ENCODE measurements at regions not wholly inside any gene's neighbourhood (a gene's known extent, or its start where the extent isn't known, plus 50 kb on each side); places are given as distances from the start of the nearest gene placed in this dataset.
A peak's percentile ranks its signal among the peaks of the same experiment; 100 is the strongest.

- Histone ChIP-seq H3K4me3 (ENCODE audit: severe bottlenecking) (no peak overlapping the region), H3K27me3 (ENCODE audit: insufficient read depth, poor library complexity, severe bottlenecking) (no peaks in the 10 kb centered on the region), H3K9me3 (ENCODE audit: severe bottlenecking) (no peaks in the 10 kb centered on the region), H3K4me1 (ENCODE audit: insufficient read depth, poor library complexity, severe bottlenecking) (no peaks in the 10 kb centered on the region), H3K27ac (ENCODE audit: poor library complexity, severe bottlenecking) (no peak overlapping the region), H3K36me3 (ENCODE audit: low read depth) (no peaks in the 10 kb centered on the region)
- TF ChIP-seq, protein P1, sequence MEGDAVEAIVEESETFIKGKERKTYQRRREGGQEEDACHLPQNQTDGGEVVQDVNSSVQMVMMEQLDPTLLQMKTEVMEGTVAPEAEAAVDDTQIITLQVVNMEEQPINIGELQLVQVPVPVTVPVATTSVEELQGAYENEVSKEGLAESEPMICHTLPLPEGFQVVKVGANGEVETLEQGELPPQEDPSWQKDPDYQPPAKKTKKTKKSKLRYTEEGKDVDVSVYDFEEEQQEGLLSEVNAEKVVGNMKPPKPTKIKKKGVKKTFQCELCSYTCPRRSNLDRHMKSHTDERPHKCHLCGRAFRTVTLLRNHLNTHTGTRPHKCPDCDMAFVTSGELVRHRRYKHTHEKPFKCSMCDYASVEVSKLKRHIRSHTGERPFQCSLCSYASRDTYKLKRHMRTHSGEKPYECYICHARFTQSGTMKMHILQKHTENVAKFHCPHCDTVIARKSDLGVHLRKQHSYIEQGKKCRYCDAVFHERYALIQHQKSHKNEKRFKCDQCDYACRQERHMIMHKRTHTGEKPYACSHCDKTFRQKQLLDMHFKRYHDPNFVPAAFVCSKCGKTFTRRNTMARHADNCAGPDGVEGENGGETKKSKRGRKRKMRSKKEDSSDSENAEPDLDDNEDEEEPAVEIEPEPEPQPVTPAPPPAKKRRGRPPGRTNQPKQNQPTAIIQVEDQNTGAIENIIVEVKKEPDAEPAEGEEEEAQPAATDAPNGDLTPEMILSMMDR (IDR thresholded peaks at IDR 0.05; ENCODE audit: poor library complexity, severe bottlenecking): no peak
- ATAC-seq (ENCODE audit: low read depth) (no peak), DNase-seq (ENCODE audit: low spot score) (no peak)
These were observed 976.7 kb downstream of the MCTP2 start for GRCh38 chr15:95208071-95208470.

DNA sequence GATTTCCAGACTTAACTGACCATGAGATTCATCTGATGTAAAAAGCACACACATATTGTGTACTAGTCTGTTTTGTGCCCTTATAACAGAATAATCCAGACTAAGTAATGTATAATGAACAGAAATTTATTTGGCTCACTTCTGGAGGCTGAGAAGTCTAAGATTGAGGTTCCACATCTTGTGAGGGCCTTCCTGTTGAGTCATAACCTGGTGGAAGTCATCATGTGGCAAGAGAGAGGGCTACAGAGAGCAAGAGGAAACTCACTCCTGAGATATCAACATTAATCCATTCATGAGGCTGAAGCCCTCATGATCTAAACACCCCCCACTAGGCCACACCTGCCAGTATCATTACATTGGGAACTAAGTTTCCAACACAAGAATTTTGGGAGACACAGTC lies 977.6 kb downstream of the MCTP2 start:
- no peaks in the 10 kb centered on the region for H3K4me1 ChIP-seq (ENCODE audit: insufficient read depth, poor library complexity, severe bottlenecking)
- no peaks in the 10 kb centered on the region for H3K27me3 ChIP-seq (ENCODE audit: insufficient read depth, poor library complexity, severe bottlenecking)
- H3K27ac ChIP-seq (ENCODE audit: poor library complexity, severe bottlenecking): no peak overlapping the region
- TF ChIP-seq, protein P1 (IDR thresholded peaks at IDR 0.05; ENCODE audit: poor library complexity, severe bottlenecking): no peak
- DNase-seq (ENCODE audit: low spot score) (no peak), ATAC-seq (ENCODE audit: low read depth) (no peak)
- no peaks in the 10 kb centered on the region for H3K36me3 ChIP-seq (ENCODE audit: low read depth)
- no peaks in the 10 kb centered on the region for H3K9me3 ChIP-seq (ENCODE audit: severe bottlenecking)
- H3K4me3 ChIP-seq (ENCODE audit: severe bottlenecking): no peak overlapping the region

- TF ChIP-seq, protein P1 (IDR thresholded peaks at IDR 0.05; ENCODE audit: poor library complexity, severe bottlenecking): no peak
These were observed 979.1 kb downstream of the MCTP2 start for GRCh38 chr15:95210436-95210981.

GRCh38 chr15:95215017-95215416 lies 983.7 kb downstream of the MCTP2 start:
- H3K27ac ChIP-seq (ENCODE audit: poor library complexity, severe bottlenecking): no peak overlapping the region
- no peaks in the 10 kb centered on the region for H3K4me1 ChIP-seq (ENCODE audit: insufficient read depth, poor library complexity, severe bottlenecking)
- TF ChIP-seq, protein P1 (IDR thresholded peaks at IDR 0.05; ENCODE audit: poor library complexity, severe bottlenecking): no peak
- H3K4me3 ChIP-seq (ENCODE audit: severe bottlenecking): no peak overlapping the region
- no peaks in the 10 kb centered on the region for H3K36me3 ChIP-seq (ENCODE audit: low read depth)
- ATAC-seq (ENCODE audit: low read depth) (no peak), DNase-seq (ENCODE audit: low spot score) (no peak)
- H3K9me3 ChIP-seq (ENCODE audit: severe bottlenecking): no peaks in the 10 kb centered on the region
- no peaks in the 10 kb centered on the region for H3K27me3 ChIP-seq (ENCODE audit: insufficient read depth, poor library complexity, severe bottlenecking)

More at GRCh38 chr15:95210436-95210981, 979.1 kb downstream of the MCTP2 start:
- Histone ChIP-seq H3K9me3 (ENCODE audit: severe bottlenecking) (no peaks in the 10 kb centered on the region), H3K4me1 (ENCODE audit: insufficient read depth, poor library complexity, severe bottlenecking) (no peaks in the 10 kb centered on the region), H3K27ac (ENCODE audit: poor library complexity, severe bottlenecking) (no peak overlapping the region), H3K27me3 (ENCODE audit: insufficient read depth, poor library complexity, severe bottlenecking) (no peaks in the 10 kb centered on the region), H3K4me3 (ENCODE audit: severe bottlenecking) (no peak overlapping the region), H3K36me3 (ENCODE audit: low read depth) (no peaks in the 10 kb centered on the region)
- no peak for DNase-seq (ENCODE audit: low spot score)
- no peak for ATAC-seq (ENCODE audit: low read depth)

GRCh38 chr15:95226835-95227234 lies 995.5 kb downstream of the MCTP2 start:
- Histone ChIP-seq H3K4me3 (ENCODE audit: severe bottlenecking) (no peak overlapping the region), H3K36me3 (ENCODE audit: low read depth) (no peaks in the 10 kb centered on the region), H3K4me1 (ENCODE audit: insufficient read depth, poor library complexity, severe bottlenecking) (peaks cover 17% of the 10 kb centered on the region), H3K27me3 (ENCODE audit: insufficient read depth, poor library complexity, severe bottlenecking) (no peaks in the 10 kb centered on the region), H3K27ac (ENCODE audit: poor library complexity, severe bottlenecking) (peak overlapping the region; percentile 88), H3K9me3 (ENCODE audit: severe bottlenecking) (peaks cover 9% of the 10 kb centered on the region)
- ATAC-seq (ENCODE audit: low read depth): peak; percentile 87
- DNase-seq (ENCODE audit: low spot score): peak; percentile 81
- TF ChIP-seq, protein P1 (IDR thresholded peaks at IDR 0.05; ENCODE audit: poor library complexity, severe bottlenecking): no peak
